PC-9 (cell line): ENCODE measurements at regions not wholly inside any gene's neighbourhood (a gene's known extent, or its start where the extent isn't known, plus 50 kb on each side); places are given as distances from the start of the nearest gene placed in this dataset.

Experiments used
- BruUV-seq: library from RNA; stranded (reverse); fragments of 400-500 nt; replicated peaks from 2 replicates; lab custom pipeline; 2021; lab: Mats Ljungman, UMichigan
- CTCF ChIA-PET: fragments of 300-600 bp; sonication (Branson Sonifier 250); formaldehyde crosslinking; loops from one replicate; lab custom pipeline; 2022; ENCODE audit warnings: antibody characterized with exemption; lab: Charles Lee
- POLR2A ChIA-PET: fragments of 300-600 bp; sonication (Branson Sonifier 250); formaldehyde crosslinking; loops from one replicate; lab custom pipeline; 2022; ENCODE audit warnings: antibody characterized with exemption; ENCODE audit not compliant: unreplicated experiment; lab: Charles Lee
- DNase-seq, 2 experiments: peaks; one replicate each; pipeline versions ENCODE4 v3.0.0 to v3.0.0-alpha.2; 2015 to 2022; ENCODE audit warnings: mixed read lengths in 1 of 2
- H2AFZ ChIP-seq: fragments of 200-600 bp; sonication (generic); 2 replicates; pipeline ENCODE4 v1.8.1; 2017; ENCODE audit warnings: antibody characterized with exemption
- H3F3A ChIP-seq: fragments of 200-600 bp; sonication (generic); 2 replicates; pipeline ENCODE4 v1.8.1; 2017; ENCODE audit warnings: antibody characterized with exemption, mild to moderate bottlenecking, low read depth; ENCODE audit not compliant: insufficient read depth
- H3K27ac ChIP-seq: fragments of 200-600 bp; sonication (generic); 2 replicates; pipeline ENCODE4 v1.6.1; 2016; ENCODE audit warnings: mixed run types
- H3K27me3 ChIP-seq: fragments of 200-600 bp; sonication (generic); 2 replicates; pipeline ENCODE4 v1.6.1; 2016; ENCODE audit warnings: low read depth, mixed run types; ENCODE audit not compliant: insufficient read depth
- H3K36me3 ChIP-seq: fragments of 200-600 bp; sonication (generic); 2 replicates; pipeline ENCODE4 v1.6.1; 2016; ENCODE audit warnings: low read depth, mixed run types
- H3K4me1 ChIP-seq: fragments of 200-600 bp; sonication (generic); replicated peaks from 2 replicates; pipeline ENCODE4 v1.6.1; 2016; ENCODE audit warnings: mixed run types; ENCODE audit not compliant: insufficient read depth
- H3K4me2 ChIP-seq: fragments of 200-600 bp; sonication (generic); 2 replicates; pipeline ENCODE4 v1.6.1; 2017; ENCODE audit warnings: mixed run types
- H3K4me3 ChIP-seq: fragments of 200-600 bp; sonication (generic); 2 replicates; pipeline ENCODE4 v1.6.1; 2016; ENCODE audit warnings: mixed run types
- H3K79me2 ChIP-seq: fragments of 200-600 bp; sonication (generic); 2 replicates; pipeline ENCODE4 v1.6.1; 2017; ENCODE audit warnings: low read depth, mixed run types
- H3K9me2 ChIP-seq: fragments of 200-600 bp; sonication (generic); 2 replicates; pipeline ENCODE4 v1.8.1; 2017; ENCODE audit warnings: mild to moderate bottlenecking; ENCODE audit not compliant: insufficient read depth
- H3K9me3 ChIP-seq: fragments of 200-600 bp; sonication (generic); 2 replicates; pipeline ENCODE4 v1.8.1; 2016; ENCODE audit warnings: low read depth; ENCODE audit not compliant: insufficient read depth
- H4K20me1 ChIP-seq: fragments of 200-600 bp; sonication (generic); 2 replicates; pipeline ENCODE4 v1.8.1; 2017; ENCODE audit not compliant: insufficient read depth
- CTCF ChIP-seq: fragments of 200-600 bp; sonication (generic); conservative IDR thresholded peaks from 2 replicates; pipeline ENCODE4 v1.6.1; 2017; ENCODE audit warnings: mixed run types, antibody characterized with exemption, mild to moderate bottlenecking, moderate library complexity
- EZH2 ChIP-seq: fragments of 200-600 bp; sonication (generic); IDR thresholded peaks from 2 replicates; pipeline ENCODE4 v1.8.0; 2017; ENCODE audit warnings: antibody characterized with exemption, low read depth
- intact Hi-C: fragments of 100-400 bp; cut with micrococcal nuclease; formaldehyde crosslinking; loops from one replicate; pipeline ENCODE4 v1.10.0; 2022; ENCODE audit not compliant: unreplicated experiment

GRCh38 chr10:56745490-56745889, 384.4 kb upstream of the ZWINT start:
- no peaks in the 10 kb centered on the region for H3F3A ChIP-seq
- CTCF ChIA-PET: no interaction called here
- no peaks in the 10 kb centered on the region; the same call in 1 of the 2 replicates for H3K27me3 ChIP-seq
- no peak overlapping the region for H3K4me2 ChIP-seq
- H3K79me2 ChIP-seq: no peaks in the 10 kb centered on the region
- intact Hi-C loops: no loop called here
- H3K4me3 ChIP-seq: no peak overlapping the region
- BruUV-seq: no TSS peak
- no peak overlapping the region for H2AFZ ChIP-seq
- peaks cover 5% of the 10 kb centered on the region; the same call in 1 of the 2 replicates for H3K9me2 ChIP-seq
- POLR2A ChIA-PET: no interaction called here
- no peaks in the 10 kb centered on the region for H4K20me1 ChIP-seq
- H3K4me1 ChIP-seq: no peaks in the 10 kb centered on the region
- no peak for TF ChIP-seq EZH2
- no peak for TF ChIP-seq CTCF
- H3K9me3 ChIP-seq: no peaks in the 10 kb centered on the region
- no peak for DNase-seq
- no peaks in the 10 kb centered on the region for H3K36me3 ChIP-seq
- no peak overlapping the region for H3K27ac ChIP-seq

GRCh38 chr10:56728349-56728748, 367.3 kb upstream of the ZWINT start:
- intact Hi-C loops: no loop called here
- no peaks in the 10 kb centered on the region for H3K4me1 ChIP-seq
- no peaks in the 10 kb centered on the region for H3K79me2 ChIP-seq
- no peaks in the 10 kb centered on the region for H4K20me1 ChIP-seq
- H3K27ac ChIP-seq: no peak overlapping the region
- no peaks in the 10 kb centered on the region for H3K27me3 ChIP-seq
- no TSS peak for BruUV-seq
- POLR2A ChIA-PET: no interaction called here
- no peak for DNase-seq
- H3K9me3 ChIP-seq: no peaks in the 10 kb centered on the region; the same call in 1 of the 2 replicates
- no peaks in the 10 kb centered on the region for H3F3A ChIP-seq
- no peaks in the 10 kb centered on the region for H3K36me3 ChIP-seq
- H3K4me2 ChIP-seq: no peak overlapping the region
- no peaks in the 10 kb centered on the region for H3K9me2 ChIP-seq
- CTCF ChIA-PET: no interaction called here
- H2AFZ ChIP-seq: no peak overlapping the region
- H3K4me3 ChIP-seq: no peak overlapping the region
- TF ChIP-seq CTCF: no peak
- no peak for TF ChIP-seq EZH2

GRCh38 chr10:56722912-56723311, 361.9 kb upstream of the ZWINT start:
- H3K36me3 ChIP-seq: no peaks in the 10 kb centered on the region
- no peaks in the 10 kb centered on the region for H4K20me1 ChIP-seq
- H3K9me2 ChIP-seq: 0 out of 2 replicates have a peak, but pooled peaks cover 2% of the 10 kb centered on the region
- H3K4me2 ChIP-seq: no peak overlapping the region
- no peak overlapping the region for H2AFZ ChIP-seq
- H3K79me2 ChIP-seq: no peaks in the 10 kb centered on the region
- DNase-seq: no peak
- no peaks in the 10 kb centered on the region for H3F3A ChIP-seq
- intact Hi-C loops: no loop called here
- no peaks in the 10 kb centered on the region for H3K27me3 ChIP-seq
- no TSS peak for BruUV-seq
- POLR2A ChIA-PET: no interaction called here
- TF ChIP-seq EZH2 (no peak), CTCF (no peak)
- H3K4me3 ChIP-seq: no peak overlapping the region
- H3K4me1 ChIP-seq: no peaks in the 10 kb centered on the region
- CTCF ChIA-PET: no interaction called here
- no peak overlapping the region for H3K27ac ChIP-seq
- H3K9me3 ChIP-seq: no peaks in the 10 kb centered on the region
